ENCODE measurements at regions not wholly inside any gene's neighbourhood (a gene's known extent, or its start where the extent isn't known, plus 50 kb on each side); places are given as distances from the start of the nearest gene placed in this dataset.

- no peaks in the 10 kb centered on the region for H3K4me1 ChIP-seq (ENCODE audit: control insufficient read depth in 4 of 4, insufficient read depth in 4 of 4, low read length in 3 of 4)
- H3K27ac ChIP-seq (ENCODE audit: low read depth in 1 of 2, low read length in 2 of 2), result no peak overlapping the region
- no peak for TF ChIP-seq FOXA1 (IDR thresholded peaks at IDR 0.05)
- no peak for TF ChIP-seq YY1 (IDR thresholded peaks at IDR 0.05)
- no peak for TF ChIP-seq MAX (IDR thresholded peaks at IDR 0.05)
- no peak for TF ChIP-seq HNF4G (IDR thresholded peaks at IDR 0.05)
- no peak for TF ChIP-seq NR2F2 (IDR thresholded peaks at IDR 0.05)
- TF ChIP-seq ATF3 (IDR thresholded peaks at IDR 0.05), result no peak
- TF ChIP-seq ZBTB33 (IDR thresholded peaks at IDR 0.05), result no peak
- TF ChIP-seq RXRA (IDR thresholded peaks at IDR 0.05), result no peak
- TF ChIP-seq EGR1 (IDR thresholded peaks at IDR 0.05; ENCODE audit: low read depth in 2 of 2), result no peak
- H3K4me3 ChIP-seq (ENCODE audit: low read depth in 1 of 3, low read length in 3 of 3), result no peak overlapping the region
- no peaks in the 10 kb centered on the region for H3K36me3 ChIP-seq (ENCODE audit: control insufficient read depth in 4 of 4, insufficient read depth in 3 of 4, low read depth in 1 of 4, low read length in 3 of 4)
- no peak overlapping the region for H3K9ac ChIP-seq (ENCODE audit: low read depth in 1 of 2, low read length in 2 of 2)
- no peaks in the 10 kb centered on the region for H3K9me3 ChIP-seq (ENCODE audit: control insufficient read depth in 4 of 4, low read length in 3 of 4)
- H3K27me3 ChIP-seq (ENCODE audit: control insufficient read depth in 4 of 4, insufficient read depth in 4 of 4, low read length in 3 of 4), result no peaks in the 10 kb centered on the region
- 63% methylated on average over 3 of the region's 3 CpGs for WGBS
- no peak for DNase-seq (ENCODE audit: low spot score)
Observed at GRCh38 chr10:107970512-107970911, 806.0 kb upstream of the SORCS1 start.

GRCh38 chr10:107969936-107970335 is 805.4 kb upstream of the SORCS1 start:
- WGBS, result 77% methylated on average over 3 of the region's 3 CpGs
- Histone ChIP-seq H3K27me3 (ENCODE audit: control insufficient read depth in 4 of 4, insufficient read depth in 4 of 4, low read length in 3 of 4) (no peaks in the 10 kb centered on the region), H3K27ac (ENCODE audit: low read depth in 1 of 2, low read length in 2 of 2) (no peak overlapping the region), H3K36me3 (ENCODE audit: control insufficient read depth in 4 of 4, insufficient read depth in 3 of 4, low read depth in 1 of 4, low read length in 3 of 4) (no peaks in the 10 kb centered on the region), H3K9me3 (ENCODE audit: control insufficient read depth in 4 of 4, low read length in 3 of 4) (no peaks in the 10 kb centered on the region), H3K4me1 (ENCODE audit: control insufficient read depth in 4 of 4, insufficient read depth in 4 of 4, low read length in 3 of 4) (no peaks in the 10 kb centered on the region), H3K9ac (ENCODE audit: low read depth in 1 of 2, low read length in 2 of 2) (no peak overlapping the region), H3K4me3 (ENCODE audit: low read depth in 1 of 3, low read length in 3 of 3) (no peak overlapping the region)
- no peak for DNase-seq (ENCODE audit: low spot score)
- TF ChIP-seq HNF4G (IDR thresholded peaks at IDR 0.05) (no peak), GABPA (IDR thresholded peaks at IDR 0.05 in 1 of 2, conservative IDR thresholded peaks at IDR 0.05 in 1 of 2) (no peak), YY1 (IDR thresholded peaks at IDR 0.05) (no peak), EGR1 (IDR thresholded peaks at IDR 0.05; ENCODE audit: low read depth in 2 of 2) (no peak), MAX (IDR thresholded peaks at IDR 0.05) (no peak)

GRCh38 chr10:107966826-107967225 is 802.3 kb upstream of the SORCS1 start:
- Histone ChIP-seq H3K4me3 (ENCODE audit: low read depth in 1 of 3, low read length in 3 of 3) (no peak overlapping the region), H3K36me3 (ENCODE audit: control insufficient read depth in 4 of 4, insufficient read depth in 3 of 4, low read depth in 1 of 4, low read length in 3 of 4) (no peaks in the 10 kb centered on the region), H3K27me3 (ENCODE audit: control insufficient read depth in 4 of 4, insufficient read depth in 4 of 4, low read length in 3 of 4) (no peaks in the 10 kb centered on the region), H3K9ac (ENCODE audit: low read depth in 1 of 2, low read length in 2 of 2) (no peak overlapping the region), H3K4me1 (ENCODE audit: control insufficient read depth in 4 of 4, insufficient read depth in 4 of 4, low read length in 3 of 4) (no peaks in the 10 kb centered on the region), H3K27ac (ENCODE audit: low read depth in 1 of 2, low read length in 2 of 2) (no peak overlapping the region), H3K9me3 (ENCODE audit: control insufficient read depth in 4 of 4, low read length in 3 of 4) (no peaks in the 10 kb centered on the region)
- DNase-seq (ENCODE audit: low spot score), result no peak
- no peak for TF ChIP-seq RAD21 (IDR thresholded peaks at IDR 0.05)
- no peak for TF ChIP-seq CTCF (IDR thresholded peaks at IDR 0.05; ENCODE audit: low read depth, low read length, missing input control)
- no peak for TF ChIP-seq RXRA (IDR thresholded peaks at IDR 0.05)

Measured in liver (tissue), 8 donors.